K562 (cell line): ENCODE measurements at regions not wholly inside any gene's neighbourhood (a gene's known extent, or its start where the extent isn't known, plus 50 kb on each side); places are given as distances from the start of the nearest gene placed in this dataset.
"Not testable (repeated sequence)": the region's sequence is repeated elsewhere in the genome, so short reads cannot be mapped to it uniquely, and the experiment has no call there.

Experiments used
- ATAC-seq: fragments of 200-7000 bp; cut with Tn5 transposase; 3 replicates; pipeline ENCODE4 v1.9.1; 2020; ENCODE audit warnings: moderate library complexity
- BruUV-seq: library from RNA; stranded (reverse); fragments of 400-500 nt; replicated peaks from 2 replicates; lab custom pipeline; 2021; lab: Mats Ljungman, UMichigan
- CTCF ChIA-PET: fragments of 300-600 bp; formaldehyde crosslinking; extraction: SDS; loops from one replicate; lab custom pipeline; 2021; ENCODE audit warnings: low intra/inter-chr PET ratio; lab: Yijun Ruan, JAX
- POLR2A ChIA-PET: fragments of 300-600, 350-650 bp; sonication (Branson Sonifier 250); formaldehyde crosslinking; extraction: SDS; loops from one replicate; lab custom pipeline; 2021; ENCODE audit warnings: antibody characterized with exemption, inconsistent platforms; lab: Yijun Ruan, JAX
- DNase-seq, 4 experiments: peaks; one replicate each; pipeline versions ENCODE4 v3.0.0 to v3.0.0-alpha.2; 2011 to 2018; ENCODE audit warnings: low spot score in 3 of 4, mixed read lengths in 3 of 4; ENCODE audit errors: extremely low read depth in 1 of 4
- FAIRE-seq: peaks from 2 replicates; lab custom pipeline; 2011; peaks lifted over from hg19 to GRCh38; lab: Jason Lieb, UNC
- H2AFZ ChIP-seq: 2 replicates; pipeline ENCODE4 v1.6.0; 2011; ENCODE audit warnings: low read depth, low read length, control low read depth, inconsistent platforms
- H3K27ac ChIP-seq: fragments of 200-600 bp; 3 replicates; pipeline ENCODE4 v1.8.0; 2011; ENCODE audit warnings: low read depth, mild to moderate bottlenecking, control low read depth, inconsistent platforms, low read length, moderate library complexity, mixed read lengths; ENCODE audit errors: extremely low read depth
- H3K27me3 ChIP-seq, 2 experiments: fragments of 300-600 bp in 1 of 2; 2 replicates in 1 of 2; 3 replicates in 1 of 2; pipeline versions ENCODE4 v1.6.0 to v1.8.0; 2011; ENCODE audit warnings: inconsistent platforms in 2 of 2, low read length in 2 of 2, mild to moderate bottlenecking in 1 of 2, mixed read lengths in 1 of 2, moderate library complexity in 1 of 2; ENCODE audit not compliant: control insufficient read depth in 2 of 2, insufficient read depth in 2 of 2
- H3K36me3 ChIP-seq: fragments of 300-600 bp; 3 replicates; pipeline ENCODE4 v1.8.0; 2011; ENCODE audit warnings: mild to moderate bottlenecking, low read length, inconsistent platforms; ENCODE audit not compliant: control insufficient read depth, insufficient read depth
- H3K4me1 ChIP-seq, 2 experiments: fragments of 200-600 bp in 1 of 2; replicated peaks in 1 of 2; 2 replicates in 1 of 2; 3 replicates in 1 of 2; pipeline versions ENCODE4 v1.5.1 to v1.8.0; 2011; ENCODE audit warnings: inconsistent platforms in 2 of 2, low read length in 2 of 2, mild to moderate bottlenecking in 1 of 2, mixed read lengths in 1 of 2, moderate library complexity in 1 of 2; ENCODE audit not compliant: control insufficient read depth in 2 of 2, insufficient read depth in 2 of 2
- H3K4me2 ChIP-seq: 2 replicates; pipeline ENCODE4 v1.6.1; 2011; ENCODE audit warnings: low read length, control low read depth, inconsistent platforms, mixed read lengths; ENCODE audit not compliant: insufficient read depth
- H3K4me3 ChIP-seq: fragments of 200-600 bp; sonication (generic), shearing (Covaris generic); 2 replicates; pipeline ENCODE4 v1.5.1; 2016; ENCODE audit warnings: control low read depth, inconsistent platforms
- H3K79me2 ChIP-seq: fragments of 200-600 bp; 3 replicates; pipeline ENCODE4 v1.8.0; 2011; ENCODE audit warnings: low read length, inconsistent platforms; ENCODE audit not compliant: control insufficient read depth, insufficient read depth
- H3K9ac ChIP-seq, 2 experiments: 2 replicates each; pipeline versions ENCODE4 v1.6.0 to v1.6.1; 2011; ENCODE audit warnings: low read depth in 2 of 2, low read length in 2 of 2, control low read depth in 1 of 2, inconsistent platforms in 1 of 2, mild to moderate bottlenecking in 1 of 2, mixed read lengths in 1 of 2; ENCODE audit not compliant: insufficient read depth in 1 of 2
- H3K9me1 ChIP-seq: one replicate; pipeline ENCODE4 v1.6.0; 2011; ENCODE audit warnings: inconsistent platforms, mild to moderate bottlenecking, low read length, moderate library complexity; ENCODE audit not compliant: control insufficient read depth, insufficient read depth
- H3K9me3 ChIP-seq: replicated peaks from 2 replicates; pipeline ENCODE4 v1.5.1; 2011; ENCODE audit warnings: low read depth, low read length, inconsistent platforms; ENCODE audit not compliant: control insufficient read depth, insufficient read depth
- H4K20me1 ChIP-seq: replicated peaks from 2 replicates; pipeline ENCODE4 v1.6.1; 2011; ENCODE audit warnings: low read length, inconsistent platforms, mixed read lengths; ENCODE audit not compliant: control insufficient read depth, insufficient read depth
- EHMT2 ChIP-seq: fragments of 450-650 bp; IDR thresholded peaks from 2 replicates; pipeline ENCODE4 v1.6.1; 2018; ENCODE audit warnings: antibody characterized with exemption
- ETV1 ChIP-seq: fragments of 450-650 bp; conservative IDR thresholded peaks from 2 replicates; pipeline ENCODE4 v1.6.1; 2016; ENCODE audit warnings: missing genetic modification characterization, control low read depth, low read depth, missing compliant biosample characterization
- FOSL1 ChIP-seq: fragments of 200-800 bp; sonication (Bioruptor generic); conservative IDR thresholded peaks from 2 replicates; pipeline ENCODE4 v1.6.1; 2016; ENCODE audit warnings: missing genetic modification characterization, missing compliant biosample characterization
- GTF2A2 ChIP-seq: IDR thresholded peaks from 2 replicates; pipeline ENCODE4 v1.6.1; 2016; ENCODE audit warnings: mild to moderate bottlenecking, missing genetic modification characterization, missing compliant biosample characterization
- MTA3 ChIP-seq: fragments of 450-650 bp; formaldehyde crosslinking; IDR thresholded peaks from 2 replicates; pipeline ENCODE4 v1.6.1; 2017; ENCODE audit warnings: mild to moderate bottlenecking, borderline replicate concordance
- NFRKB ChIP-seq: fragments of 450-650 bp; IDR thresholded peaks from 2 replicates; pipeline ENCODE4 v1.6.1; 2016; ENCODE audit warnings: low read depth
- POLR2A ChIP-seq: fragments of 450-650 bp; conservative IDR thresholded peaks from 2 replicates; pipeline ENCODE4 v1.6.1; 2016
- SUPT5H ChIP-seq: fragments of 450-650 bp; IDR thresholded peaks from 2 replicates; pipeline ENCODE4 v1.6.1; 2016
- XRCC5 ChIP-seq: fragments of 200-400 bp; formaldehyde crosslinking; IDR thresholded peaks from 2 replicates; pipeline ENCODE4 v1.6.1; 2017; ENCODE audit warnings: low read depth, mild to moderate bottlenecking, low read length
- WGBS: fragments of 100-300 bp; shearing (Covaris generic); methylation state at CpG from one replicate; pipeline ENCODE4 v1.1.6; 2016; ENCODE audit warnings: low coverage, mixed read lengths; ENCODE audit not compliant: insufficient coverage; ENCODE audit errors: missing lambda C conversion rate; 5-methylcytosine and 5-hydroxymethylcytosine counted together
- in situ Hi-C: fragments of 300-500 bp; cut with MboI; formaldehyde crosslinking; loops from 4 replicates; pipeline ENCODE4 v1.15.0; 2018; ENCODE audit warnings: inconsistent platforms, mixed read lengths
- intact Hi-C: fragments of 100-400 bp; cut with micrococcal nuclease; formaldehyde crosslinking; loops from 2 replicates; pipeline ENCODE4 v1.14.2; 2022

DNA sequence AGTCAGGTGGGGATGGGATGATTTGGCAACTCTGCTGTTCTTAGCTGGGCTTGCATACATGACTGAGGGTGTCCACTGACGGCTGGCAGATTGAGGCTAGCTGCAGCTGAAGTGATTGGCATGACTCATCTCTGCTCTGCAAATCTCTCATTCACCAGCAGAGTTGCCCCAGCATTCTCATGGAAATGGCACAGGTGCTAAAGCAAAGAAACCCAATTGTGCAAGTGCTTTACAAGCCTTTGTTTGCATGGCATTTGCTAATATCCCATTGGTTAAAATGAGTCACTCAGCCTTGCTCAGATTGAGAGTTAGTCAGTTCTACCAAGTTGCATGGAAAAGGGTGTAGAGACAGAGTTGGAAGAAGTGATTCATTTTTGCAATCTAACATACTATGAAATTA is 389.7 kb upstream of the FAR2 start:
- H3K9me3 ChIP-seq: no peaks in the 10 kb centered on the region
- H3K27me3 ChIP-seq: no peaks in the 10 kb centered on the region
- no peak overlapping the region for H2AFZ ChIP-seq
- no peaks in the 10 kb centered on the region for H3K4me1 ChIP-seq
- no peak for TF ChIP-seq XRCC5
- 0 out of 2 replicates have a peak, but pooled peaks have one; percentile 32 for TF ChIP-seq FOSL1 (tag)
- ATAC-seq: no peak
- POLR2A ChIA-PET: no interaction called here
- FAIRE-seq: no peak
- CTCF ChIA-PET: no interaction called here
- H3K4me3 ChIP-seq: no peak overlapping the region
- H3K9ac ChIP-seq: no peak overlapping the region
- no peak overlapping the region for H3K4me2 ChIP-seq
- no peaks in the 10 kb centered on the region for H3K9me1 ChIP-seq
- no peak overlapping the region for H3K27ac ChIP-seq
- no peaks in the 10 kb centered on the region for H4K20me1 ChIP-seq
- 23% methylated on average over 1 of the region's 1 CpG for WGBS
- in situ Hi-C loops: no loop called here
- intact Hi-C loops: no loop called here
- H3K36me3 ChIP-seq: no peaks in the 10 kb centered on the region
- no peak for DNase-seq
- no TSS peak for BruUV-seq
- H3K79me2 ChIP-seq: no peaks in the 10 kb centered on the region

DNA sequence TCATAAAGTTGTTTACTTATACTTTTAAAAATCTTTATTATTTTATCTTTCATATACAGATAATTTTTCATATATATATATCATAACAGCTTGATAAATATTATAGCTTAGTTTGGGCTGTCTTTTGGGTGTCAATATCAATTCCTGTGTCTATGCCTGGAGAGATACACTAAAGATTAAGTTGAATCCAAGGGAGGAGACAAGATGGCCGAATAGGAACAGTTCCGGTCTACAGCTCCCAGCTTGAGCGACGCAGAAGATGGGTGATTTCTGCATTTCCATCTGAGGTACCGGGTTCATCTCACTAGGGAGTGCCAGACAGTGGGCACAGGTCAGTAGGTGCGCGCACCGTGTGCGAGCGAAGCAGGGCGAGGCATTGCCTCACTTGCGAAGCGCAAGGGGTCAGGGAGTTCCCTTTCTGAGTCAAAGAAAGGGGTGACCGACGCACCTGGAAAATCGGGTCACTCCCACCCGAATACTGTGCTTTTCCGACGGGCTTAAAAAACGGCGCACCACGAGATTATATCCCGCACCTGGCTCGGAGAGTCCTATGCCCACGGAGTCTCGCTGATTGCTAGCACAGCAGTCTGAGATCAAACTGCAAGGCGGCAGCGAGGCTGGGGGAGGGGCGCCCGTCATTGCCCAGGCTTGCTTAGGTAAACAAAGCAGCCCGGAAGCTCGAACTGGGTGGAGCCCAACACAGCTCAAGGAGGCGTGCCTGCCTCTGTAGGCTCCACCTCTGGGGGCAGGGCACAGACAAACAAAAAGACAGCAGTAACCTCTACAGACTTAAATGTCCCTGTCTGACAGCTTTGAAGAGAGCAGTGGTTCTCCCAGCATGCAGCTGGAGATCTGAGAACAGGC is 388.8 kb upstream of the FAR2 start:
- Histone ChIP-seq H3K4me3 (peak overlapping the region; percentile 34), H3K4me2 (peak overlapping the region; percentile 72), H2AFZ (peak overlapping the region; percentile 84), H3K9ac (peak overlapping the region; percentile 54 to 74; a peak in 3 of 4 replicates), H3K27ac (peak overlapping the region; percentile 67; the same call in 2 of the 3 replicates)
- H3K79me2 ChIP-seq, H3K36me3 ChIP-seq, H3K27me3 ChIP-seq, H3K9me3 ChIP-seq, H3K4me1 ChIP-seq, in situ Hi-C loops, CTCF ChIA-PET, H3K9me1 ChIP-seq, H4K20me1 ChIP-seq, POLR2A ChIA-PET, intact Hi-C loops: not testable (repeated sequence)
- DNase-seq: peak in 2 of 4 experiments; percentile 17 to 18
- 11% methylated on average over 21 of the region's 33 CpGs for WGBS
- peak; percentile 67 for FAIRE-seq
- BruUV-seq: TSS peak; percentile 98
- ATAC-seq: peak; percentile 71
- peak; percentile 24 for TF ChIP-seq ETV1 (tag)
- TF ChIP-seq POLR2A: peak; percentile 70
- TF ChIP-seq EHMT2: peak; percentile 88
- 0 out of 2 replicates have a peak, but pooled peaks have one; percentile 37 for TF ChIP-seq MTA3
- 0 out of 2 replicates have a peak, but pooled peaks have one; percentile 48 for TF ChIP-seq SUPT5H
- peak; percentile 71; the same call in 1 of the 2 replicates for TF ChIP-seq NFRKB
- peak; percentile 49; the same call in 1 of the 2 replicates for TF ChIP-seq GTF2A2 (tag)
